Skeletal muscle tissue (tissue), 3 donors: ENCODE measurements at regions not wholly inside any gene's neighbourhood (a gene's known extent, or its start where the extent isn't known, plus 50 kb on each side); places are given as distances from the start of the nearest gene placed in this dataset.

ENCODE experiments used
- H3K27ac ChIP-seq: one replicate; pipeline ENCODE4 v1.7.0; 2013; ENCODE audit warnings: mild to moderate bottlenecking, low read depth, low read length, inconsistent platforms
- H3K27me3 ChIP-seq, 3 donors: one replicate each; pipeline ENCODE4 v1.7.0; 2013; ENCODE audit warnings: low read length in 3 of 3; ENCODE audit not compliant: control insufficient read depth in 3 of 3, insufficient read depth in 3 of 3
- H3K36me3 ChIP-seq, 3 donors: one replicate each; pipeline ENCODE4 v1.7.0; 2013; ENCODE audit warnings: low read length in 3 of 3; ENCODE audit not compliant: control insufficient read depth in 3 of 3, insufficient read depth in 3 of 3
- H3K4me1 ChIP-seq, 3 donors: one replicate each; pipeline ENCODE4 v1.7.0; 2013; ENCODE audit warnings: low read length in 3 of 3, mild to moderate bottlenecking in 3 of 3; ENCODE audit not compliant: control insufficient read depth in 3 of 3, insufficient read depth in 3 of 3
- H3K4me3 ChIP-seq, 3 donors: one replicate each; pipeline ENCODE4 v1.7.0; 2013; ENCODE audit warnings: low read length in 3 of 3
- H3K9ac ChIP-seq, 3 donors: one replicate each; pipeline ENCODE4 v1.7.0; 2013; ENCODE audit warnings: low read length in 3 of 3, mild to moderate bottlenecking in 3 of 3, moderate library complexity in 2 of 3, low read depth in 1 of 3
- H3K9me3 ChIP-seq, 3 donors: one replicate each; pipeline ENCODE4 v1.7.0; 2013; ENCODE audit warnings: low read length in 3 of 3; ENCODE audit not compliant: control insufficient read depth in 3 of 3
- donor health status: Osteomylitis.

DNA sequence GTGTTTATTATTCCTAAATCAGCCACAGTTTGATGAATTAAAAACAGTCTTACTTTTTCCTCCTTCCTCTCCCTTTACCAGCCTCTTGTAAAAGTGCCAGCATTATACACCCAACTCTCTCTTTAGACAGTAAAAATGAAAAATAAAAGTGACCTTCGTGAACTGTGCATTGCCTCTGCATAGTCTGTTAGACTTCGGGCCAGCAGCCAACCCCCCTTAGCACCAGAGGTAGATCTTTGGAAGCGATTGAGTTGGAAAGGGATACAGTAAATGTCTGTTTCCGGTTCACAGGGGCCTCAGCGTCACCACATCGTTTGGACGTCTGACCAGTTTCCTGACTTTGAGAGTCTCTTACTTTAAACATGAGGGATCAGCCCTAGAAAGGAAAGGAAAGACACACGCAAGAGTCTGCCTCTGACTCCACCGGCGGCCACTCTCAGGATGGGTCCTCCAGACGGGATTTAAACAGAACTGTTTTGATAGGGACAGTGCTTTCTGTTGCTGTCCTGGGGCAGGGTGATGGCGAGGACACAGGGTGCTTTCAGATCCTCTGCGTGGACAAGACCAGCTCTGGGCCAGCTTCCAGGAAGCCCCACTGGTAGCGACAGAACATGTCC is 206.6 kb upstream of the PREP start:
- no peaks in the 10 kb centered on the region for H3K36me3 ChIP-seq
- no peaks in the 10 kb centered on the region for H3K9me3 ChIP-seq
- no peaks in the 10 kb centered on the region for H3K27me3 ChIP-seq
- no peak overlapping the region for H3K9ac ChIP-seq
- no peak overlapping the region for H3K27ac ChIP-seq
- peak overlapping the region in 1 of 3 donors; percentile 38 for H3K4me3 ChIP-seq
- peaks cover under 1 to 1% (median 1%) of the 10 kb centered on the region in 3 donors for H3K4me1 ChIP-seq

DNA sequence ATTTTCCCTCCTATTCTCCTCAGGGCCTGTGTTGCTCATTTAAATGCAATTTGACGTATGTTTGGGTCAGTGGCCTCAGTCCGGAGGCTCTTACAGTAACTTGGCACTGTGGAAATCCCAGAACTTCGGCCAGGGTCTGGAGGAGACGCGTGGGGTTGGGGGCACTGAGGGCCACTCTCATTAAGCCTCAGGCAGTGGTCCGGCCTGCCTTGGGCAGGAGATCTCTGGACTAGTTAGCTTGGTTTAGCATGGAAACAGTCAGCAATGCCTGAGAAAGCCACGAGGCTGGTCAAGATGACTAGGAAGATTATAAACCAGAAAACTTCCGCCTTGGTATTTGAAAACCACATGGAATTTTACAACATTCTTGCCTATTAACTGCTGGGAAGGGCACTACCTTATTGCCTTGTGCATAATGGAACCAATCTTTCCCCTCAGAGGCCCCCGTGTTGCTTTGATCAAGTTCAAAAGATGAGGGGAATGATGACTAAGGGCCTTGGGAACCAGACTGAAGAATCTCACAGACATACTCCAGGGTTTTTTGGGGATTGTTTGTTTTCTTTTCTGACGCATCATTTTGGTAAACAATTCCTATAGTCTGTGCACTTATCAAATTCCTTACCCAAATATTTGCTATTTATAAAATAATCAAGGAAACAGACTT is 206.0 kb upstream of the PREP start:
- Histone ChIP-seq H3K9me3 (no peaks in the 10 kb centered on the region), H3K27ac (no peak overlapping the region), H3K4me1 (peaks cover 5 to 8% (median 7%) of the 10 kb centered on the region in 3 donors), H3K9ac (no peak overlapping the region), H3K27me3 (no peaks in the 10 kb centered on the region), H3K4me3 (no peak overlapping the region), H3K36me3 (no peaks in the 10 kb centered on the region)

DNA sequence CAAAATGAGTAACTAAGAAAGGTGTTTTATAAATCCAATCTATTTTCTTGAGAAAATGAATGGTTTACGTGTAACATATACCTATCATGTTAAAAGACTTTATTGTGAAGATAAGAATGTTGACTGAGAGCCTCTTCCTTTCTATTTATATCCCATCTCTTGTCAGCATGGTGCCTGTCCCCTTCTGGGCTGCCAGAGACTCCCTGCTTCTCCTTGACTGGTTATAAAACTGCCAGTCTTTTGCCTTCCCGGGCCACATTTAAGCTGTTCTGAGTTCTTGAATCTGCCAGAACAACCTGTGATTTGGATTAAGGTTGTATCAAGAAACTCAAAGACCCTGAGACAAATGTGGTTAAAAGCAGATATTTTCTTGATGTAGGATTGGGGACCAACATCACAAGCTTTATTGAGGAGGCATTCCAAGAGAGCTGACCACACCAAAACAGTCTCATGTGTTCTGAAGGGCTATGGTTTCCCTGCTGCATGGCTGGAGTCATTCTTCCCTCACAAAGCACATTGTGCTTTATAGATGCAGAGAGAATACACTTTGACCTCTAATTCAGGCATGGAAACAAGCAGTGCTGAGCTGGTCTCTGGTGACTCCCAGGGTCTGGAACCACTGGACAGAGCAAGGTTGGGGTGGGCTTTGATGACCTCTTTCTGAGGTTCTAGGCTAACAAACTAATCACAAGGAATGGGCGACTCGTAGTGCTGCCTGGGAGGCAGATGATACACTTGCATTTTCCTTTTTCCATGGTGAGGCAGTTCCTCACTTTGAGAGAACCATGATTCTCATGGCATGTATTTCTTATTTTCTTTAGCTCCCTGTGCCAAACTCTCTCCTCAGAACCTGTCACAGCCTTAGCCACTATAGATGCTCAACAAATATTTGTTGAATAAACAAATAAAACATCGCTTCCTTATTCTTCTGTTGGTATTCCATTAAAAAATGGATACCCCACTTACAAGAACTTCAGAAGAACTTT is 205.0 kb upstream of the PREP start:
- Histone ChIP-seq H3K27ac (no peak overlapping the region), H3K4me3 (no peak overlapping the region), H3K9ac (no peak overlapping the region), H3K36me3 (no peaks in the 10 kb centered on the region), H3K4me1 (peaks cover 6 to 10% (median 8%) of the 10 kb centered on the region in 3 donors), H3K9me3 (no peaks in the 10 kb centered on the region), H3K27me3 (no peaks in the 10 kb centered on the region)

DNA sequence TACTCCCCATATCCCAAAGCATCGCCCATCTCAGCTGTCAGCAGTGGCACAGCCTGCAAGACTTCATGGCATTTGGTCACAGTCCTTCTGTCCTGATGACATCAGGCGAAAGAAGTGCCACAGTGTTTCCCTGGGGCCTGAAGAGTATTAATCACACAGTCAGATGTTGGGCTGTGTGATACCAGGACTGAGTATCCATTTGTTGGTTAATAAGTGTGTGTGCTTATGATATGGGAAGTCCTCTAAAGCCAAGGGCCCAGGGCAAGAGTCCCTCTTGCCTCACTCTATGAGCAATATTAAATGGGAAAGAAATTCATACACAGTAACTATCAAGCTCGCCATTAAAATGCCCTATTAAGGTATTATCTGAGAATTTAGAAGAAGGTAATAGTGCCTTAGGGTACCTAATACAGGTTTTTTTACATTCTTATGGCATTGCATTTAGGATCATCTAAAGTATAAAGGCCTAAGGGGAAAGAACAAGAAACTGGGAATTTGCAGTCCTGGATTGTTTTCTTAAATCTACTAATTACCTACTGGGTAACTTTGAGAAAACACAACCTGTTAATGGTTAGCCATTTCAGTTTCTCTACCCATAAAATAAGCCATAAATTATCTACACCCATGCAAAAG is 204.1 kb upstream of the PREP start:
- H3K9me3 ChIP-seq, result no peaks in the 10 kb centered on the region
- H3K9ac ChIP-seq, result no peak overlapping the region
- H3K27me3 ChIP-seq, result no peaks in the 10 kb centered on the region
- no peak overlapping the region for H3K27ac ChIP-seq
- H3K4me3 ChIP-seq, result no peak overlapping the region
- H3K4me1 ChIP-seq, result peaks cover 6 to 10% (median 9%) of the 10 kb centered on the region in 3 donors
- H3K36me3 ChIP-seq, result no peaks in the 10 kb centered on the region

DNA sequence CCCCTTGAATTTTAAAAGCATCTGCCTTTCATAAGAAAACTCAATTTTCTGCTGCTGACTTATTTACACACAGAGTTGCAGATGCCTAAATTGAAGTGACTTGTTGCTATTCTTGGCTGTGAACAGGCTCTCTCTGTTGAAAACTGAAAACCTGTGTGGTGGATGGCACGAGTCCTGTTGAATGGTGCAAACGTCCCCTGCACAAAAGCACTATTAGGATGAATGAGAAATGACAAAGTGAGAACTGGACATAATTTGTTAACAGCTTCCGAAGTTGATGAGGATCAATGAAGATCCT is 201.7 kb upstream of the PREP start:
- Histone ChIP-seq H3K4me3 (no peak overlapping the region), H3K4me1 (peaks cover 6 to 20% (median 19%) of the 10 kb centered on the region in 3 donors), H3K9me3 (no peaks in the 10 kb centered on the region), H3K27ac (peak overlapping the region; percentile 9), H3K9ac (no peak overlapping the region), H3K36me3 (no peaks in the 10 kb centered on the region), H3K27me3 (no peaks in the 10 kb centered on the region)

DNA sequence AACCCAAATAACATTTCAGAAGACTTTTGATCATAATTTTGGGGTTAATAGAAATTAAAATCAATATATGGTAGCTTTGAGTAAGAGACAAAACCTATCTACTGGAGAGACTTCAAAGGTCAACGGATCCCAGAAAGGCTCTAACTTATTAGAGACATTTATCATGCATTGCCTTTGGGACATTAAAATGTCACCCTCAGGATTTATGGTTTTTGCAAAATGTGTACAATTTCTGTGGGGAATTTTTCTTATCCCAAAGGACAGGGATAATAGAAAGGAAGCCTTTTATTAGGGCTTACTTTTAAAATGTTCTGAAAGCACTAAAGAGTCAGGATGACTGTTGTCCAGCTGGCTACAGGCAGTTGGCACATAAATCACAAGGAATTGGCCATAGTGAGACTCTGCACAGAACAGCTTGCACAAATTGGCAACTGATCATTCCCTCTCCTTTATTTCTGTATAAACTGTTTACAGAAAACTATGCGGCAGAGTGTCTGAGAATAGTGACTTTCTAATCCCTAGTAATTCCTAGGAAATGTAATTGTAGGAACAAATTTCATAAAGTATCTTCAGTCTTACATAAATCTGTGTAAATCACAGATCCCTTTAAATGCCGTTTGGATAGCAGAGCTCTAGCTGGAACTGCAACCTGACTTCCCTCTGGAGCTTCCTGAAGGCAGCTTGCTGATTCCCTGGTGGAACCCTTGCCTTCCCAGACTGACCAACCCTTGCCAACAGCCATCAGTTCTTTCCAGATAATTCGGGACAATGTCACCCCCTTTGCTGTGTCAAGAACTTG is 201.1 kb upstream of the PREP start:
- no peak overlapping the region for H3K9ac ChIP-seq
- peak overlapping the region; percentile 9 for H3K27ac ChIP-seq
- H3K9me3 ChIP-seq, result no peaks in the 10 kb centered on the region
- H3K27me3 ChIP-seq, result no peaks in the 10 kb centered on the region
- peaks cover 6 to 20% (median 19%) of the 10 kb centered on the region in 3 donors for H3K4me1 ChIP-seq
- no peaks in the 10 kb centered on the region for H3K36me3 ChIP-seq
- no peak overlapping the region for H3K4me3 ChIP-seq

DNA sequence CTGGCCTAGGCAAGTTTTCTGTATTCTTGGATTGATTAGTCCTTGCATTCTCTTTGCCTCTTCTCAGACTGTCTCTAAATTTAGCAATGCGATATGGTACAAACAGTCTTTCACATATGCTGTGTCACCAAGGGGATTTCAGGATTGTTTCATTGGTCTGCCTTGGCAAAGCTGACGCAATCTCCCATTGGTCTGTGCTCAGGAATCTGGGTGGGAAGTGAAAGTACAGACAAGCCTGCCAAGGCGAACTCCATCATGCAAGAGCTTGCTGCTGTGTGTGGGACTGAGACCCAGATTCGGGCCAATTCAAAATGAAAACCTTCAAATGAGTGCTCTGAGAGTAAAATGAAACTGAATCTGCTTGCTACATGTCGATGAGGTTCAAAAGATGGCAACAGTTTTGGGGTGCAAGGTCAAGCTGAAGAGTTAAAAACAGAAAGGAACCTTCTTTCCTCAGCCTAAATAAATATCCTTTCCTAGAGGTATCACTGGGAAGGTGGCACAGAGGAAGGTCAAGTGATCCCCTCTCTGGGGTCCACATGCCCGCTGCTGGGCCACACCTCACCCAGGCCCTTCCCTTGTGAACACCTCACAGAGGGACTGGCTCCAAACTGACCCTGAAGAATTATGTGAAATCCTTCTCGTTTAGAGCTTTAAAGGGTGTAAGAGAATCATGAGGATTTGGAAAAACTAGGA is 198.8 kb upstream of the PREP start:
- no peak overlapping the region for H3K9ac ChIP-seq
- H3K36me3 ChIP-seq, result no peaks in the 10 kb centered on the region
- no peaks in the 10 kb centered on the region for H3K27me3 ChIP-seq
- H3K4me3 ChIP-seq, result peak overlapping the region; percentile 7 to 52 (median 16)
- peaks cover 6 to 20% (median 19%) of the 10 kb centered on the region in 3 donors for H3K4me1 ChIP-seq
- no peaks in the 10 kb centered on the region for H3K9me3 ChIP-seq
- H3K27ac ChIP-seq, result peak overlapping the region; percentile 15

DNA sequence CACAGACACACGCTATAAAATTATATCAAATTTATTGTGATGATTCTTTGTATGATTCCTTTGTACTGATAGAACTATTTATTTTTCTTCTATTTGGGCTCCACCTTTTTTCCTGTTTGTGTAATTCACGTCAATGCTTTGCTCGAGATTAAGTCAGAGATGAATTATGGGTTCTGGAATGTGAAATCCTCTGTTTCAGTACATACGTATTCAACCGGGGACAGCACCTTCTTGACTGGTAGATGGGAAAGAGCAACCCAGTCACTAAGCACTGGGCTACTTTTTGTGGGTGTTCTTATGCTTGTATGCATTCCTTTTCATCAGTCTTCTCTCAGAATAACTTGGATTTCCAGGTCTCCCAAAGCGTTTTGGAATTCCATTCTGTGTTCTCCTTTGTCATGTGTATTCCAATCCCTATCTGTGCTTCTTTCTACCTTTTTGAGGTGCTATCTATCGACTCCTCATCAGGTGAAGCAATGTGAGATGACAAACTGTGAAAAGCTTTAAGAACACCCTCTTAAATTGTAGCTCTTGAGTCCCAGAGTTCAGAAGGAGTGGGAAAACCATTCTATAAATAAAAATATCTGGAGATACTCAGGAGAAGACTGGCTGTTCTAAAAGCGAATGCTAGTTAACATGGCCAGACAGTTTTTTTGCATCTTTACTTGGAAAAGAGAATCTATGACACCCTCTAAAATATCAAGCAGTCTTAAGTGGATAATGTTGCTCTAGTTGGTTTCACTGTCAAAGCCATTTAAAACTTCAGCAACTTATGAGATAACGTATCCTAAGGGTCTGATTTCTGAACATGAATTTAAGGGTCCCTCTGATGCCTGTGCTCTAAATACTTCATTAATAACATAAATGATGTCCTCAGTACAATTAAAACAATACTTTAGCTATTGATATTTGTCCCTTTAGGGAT is 197.7 kb upstream of the PREP start:
- H3K4me3 ChIP-seq, result no peak overlapping the region
- no peaks in the 10 kb centered on the region for H3K9me3 ChIP-seq
- no peaks in the 10 kb centered on the region for H3K27me3 ChIP-seq
- peak overlapping the region; percentile 15 for H3K27ac ChIP-seq
- no peaks in the 10 kb centered on the region for H3K36me3 ChIP-seq
- H3K4me1 ChIP-seq, result peaks cover 6 to 20% (median 19%) of the 10 kb centered on the region in 3 donors
- no peak overlapping the region for H3K9ac ChIP-seq
